Activated CD8-positive, alpha-beta memory T cell treated with anti-CD3 and anti-CD28 coated beads for 24 hours (primary cell): ENCODE measurements at regions not wholly inside any gene's neighbourhood (a gene's known extent, or its start where the extent isn't known, plus 50 kb on each side); places are given as distances from the start of the nearest gene placed in this dataset.

Source experiments
- DNase-seq: peaks from one replicate; pipeline ENCODE4 v3.0.0-alpha.2; 2020

- no peak for DNase-seq
These were observed 353.0 kb downstream of the IDS start for GRCh38 chrX:149151805-149152757.

GRCh38 chrX:149145845-149146285 is 359.2 kb downstream of the IDS start:
- DNase-seq, result no peak

DNA sequence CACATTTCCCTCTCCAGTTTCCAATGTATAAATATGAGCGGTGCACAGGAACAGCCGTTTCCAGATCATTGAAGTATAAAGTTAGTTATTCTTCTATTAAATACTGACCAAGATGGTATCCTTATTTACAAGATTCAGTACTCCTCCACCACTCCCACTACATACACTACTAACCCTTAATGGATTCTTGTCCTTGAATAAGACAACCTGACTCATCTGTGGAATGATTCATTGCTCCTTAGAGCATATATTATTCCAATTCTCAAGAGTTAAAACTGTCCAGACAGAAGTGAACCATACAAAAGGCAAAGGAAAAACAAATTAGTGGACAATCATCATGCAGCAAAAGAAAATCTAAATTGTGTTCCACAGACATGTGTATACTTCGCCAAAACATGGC is 373.3 kb downstream of the IDS start:
- no peak for DNase-seq

DNA sequence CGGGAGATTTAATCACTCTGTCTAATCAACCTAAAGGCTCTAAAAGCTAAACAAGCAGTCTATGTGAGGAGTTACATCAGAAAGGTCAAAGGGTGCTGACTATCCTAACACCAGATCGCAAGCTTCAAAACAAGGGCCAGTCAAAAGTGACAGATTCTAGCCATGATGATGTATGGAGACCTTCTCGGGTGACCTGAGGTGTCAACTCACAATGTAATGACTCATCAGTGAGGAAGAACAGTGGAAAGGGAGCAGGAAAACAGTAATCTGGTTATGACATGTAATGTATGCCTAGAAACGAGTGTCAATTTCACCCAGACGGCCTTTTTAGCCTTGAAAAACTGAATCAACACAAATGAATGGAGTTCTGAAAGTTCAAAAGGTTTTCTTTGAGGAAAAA is 375.3 kb downstream of the IDS start:
- DNase-seq, result no peak

DNA sequence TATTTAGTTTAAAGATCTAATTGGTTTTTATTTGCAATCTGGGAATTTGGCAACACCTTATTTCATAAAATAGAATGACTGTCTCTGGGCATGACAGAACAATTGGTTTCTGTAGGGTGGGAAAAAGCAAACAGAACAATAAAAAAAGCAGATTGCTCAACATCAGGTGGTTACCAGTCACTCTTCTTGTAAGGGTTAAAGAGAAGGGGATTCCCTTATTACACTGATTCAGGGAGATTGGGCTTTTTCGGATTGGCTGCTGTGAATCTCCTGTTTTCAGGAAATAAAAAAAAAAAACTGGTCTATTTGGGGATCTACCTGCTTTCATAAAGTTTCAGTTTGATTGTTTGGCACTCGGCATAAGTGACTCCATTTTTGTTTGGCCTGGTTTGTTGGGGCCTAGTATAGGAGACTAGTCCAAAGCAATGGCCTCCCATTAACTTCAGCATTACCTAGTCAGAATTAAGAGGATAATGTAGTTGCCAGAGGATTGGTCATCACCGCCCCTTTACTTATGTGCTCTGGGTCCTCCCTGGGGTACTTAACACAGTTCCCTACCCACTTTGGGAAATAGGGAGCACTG is 380.5 kb downstream of the IDS start:
- DNase-seq, result no peak

GRCh38 chrX:149121206-149121920 is 383.7 kb downstream of the IDS start:
- DNase-seq, result no peak

- no peak for DNase-seq
These were observed 384.6 kb downstream of the IDS start for GRCh38 chrX:149120459-149120858.

DNA sequence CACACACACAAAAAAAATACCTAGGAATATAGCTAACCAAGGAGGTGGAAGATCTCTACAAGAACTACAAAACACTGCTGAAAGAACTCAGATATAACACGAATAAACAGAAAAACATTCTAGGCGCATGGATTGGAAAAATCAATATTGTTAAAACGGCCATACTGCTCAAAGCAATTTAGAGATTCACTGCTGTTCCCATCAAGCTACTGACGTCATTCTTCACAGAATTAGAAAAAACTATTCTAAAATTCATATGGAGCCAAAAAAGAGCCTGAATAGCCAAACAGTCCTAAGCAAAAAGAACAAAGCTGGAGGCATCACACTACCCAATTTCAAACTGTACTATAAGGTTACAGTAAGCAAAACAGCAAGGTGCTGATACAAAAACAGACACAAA is 390.2 kb downstream of the IDS start:
- DNase-seq, result no peak

- no peak for DNase-seq
These were observed 391.1 kb downstream of the IDS start for GRCh38 chrX:149114001-149114400.

DNA sequence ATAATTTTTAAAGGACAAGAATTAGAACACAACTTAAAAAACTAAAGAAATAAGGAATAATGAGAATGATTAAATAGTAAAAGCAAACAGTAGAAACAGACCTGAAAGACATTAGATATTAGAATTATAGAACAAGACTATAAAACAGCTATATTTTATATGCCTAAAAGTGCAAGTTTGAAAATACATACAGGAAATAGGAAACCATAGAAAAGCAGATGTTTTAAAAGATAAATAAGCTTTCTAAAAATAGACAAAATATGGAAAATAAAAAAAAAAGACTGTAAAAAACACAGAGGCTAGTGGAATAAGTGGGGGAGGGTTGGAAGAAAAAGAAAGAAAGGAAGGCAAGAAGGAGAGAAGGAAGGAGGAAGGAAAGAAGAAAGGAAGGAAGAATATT is 407.3 kb downstream of the IDS start:
- no peak for DNase-seq

GRCh38 chrX:149092179-149092578 is 412.9 kb downstream of the IDS start:
- DNase-seq, result no peak

- DNase-seq, result no peak
These were observed 425.2 kb downstream of the IDS start for GRCh38 chrX:149079805-149080406.

DNA sequence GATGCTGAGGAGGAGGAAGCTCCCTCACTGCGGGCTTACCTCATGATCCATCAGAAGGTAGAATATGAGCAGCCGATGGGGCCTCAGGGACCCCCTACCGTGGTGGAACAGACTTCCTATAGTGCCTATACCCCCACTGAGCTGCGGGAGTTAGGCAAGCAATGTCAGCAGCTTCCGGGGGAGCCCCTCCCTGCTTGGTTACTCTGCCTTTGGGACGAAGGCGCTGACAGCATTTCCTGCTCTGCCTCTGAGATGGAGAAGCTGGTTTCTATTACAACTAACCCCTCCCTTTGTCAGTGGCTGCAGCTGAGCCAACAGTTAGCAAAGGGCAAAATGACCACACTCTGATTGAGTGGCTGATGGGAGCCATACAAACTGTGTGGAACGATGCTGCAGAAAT is 430.7 kb downstream of the IDS start:
- DNase-seq, result no peak

GRCh38 chrX:149073479-149073878 is 431.6 kb downstream of the IDS start:
- no peak for DNase-seq

GRCh38 chrX:149069899-149070298 is 435.2 kb downstream of the IDS start:
- no peak for DNase-seq

DNA sequence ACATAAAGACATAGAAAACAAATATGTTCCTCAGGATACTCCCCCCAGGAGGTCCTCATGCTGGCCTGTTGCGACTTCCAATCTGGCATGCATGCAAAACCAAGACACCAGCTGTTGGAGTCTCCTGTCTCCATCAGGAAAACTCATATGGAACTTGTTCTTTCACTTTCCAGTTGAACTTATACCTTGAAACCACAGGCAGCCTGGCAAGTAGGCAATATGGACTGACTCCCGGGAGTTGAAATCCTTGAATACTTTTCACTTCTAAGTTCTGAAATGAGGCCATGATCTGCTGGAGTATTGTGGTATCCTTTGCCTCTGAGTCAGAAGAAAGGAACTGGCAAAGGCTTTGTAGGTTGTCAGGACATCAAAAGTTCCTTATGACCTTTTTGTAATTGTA is 444.2 kb downstream of the IDS start:
- DNase-seq, result no peak
